ENCODE measurements at regions not wholly inside any gene's neighbourhood (a gene's known extent, or its start where the extent isn't known, plus 50 kb on each side); places are given as distances from the start of the nearest gene placed in this dataset.
A peak's percentile ranks its signal among the peaks of the same experiment; 100 is the strongest.

GRCh38 chrX:8349816-8350544 is 114.7 kb upstream of the VCX3B start:
- Histone ChIP-seq H3K4me3 (no peak overlapping the region), H3K9me3 (no peaks in the 10 kb centered on the region), H3K27me3 (no peaks in the 10 kb centered on the region), H3K4me1 (no peaks in the 10 kb centered on the region), H3K27ac (peak overlapping the region; percentile 69 to 77 (median 72)), H3K36me3 (no peaks in the 10 kb centered on the region)
- no peak for TF ChIP-seq CTCF (IDR thresholded peaks at IDR 0.05 in 4 of 5, conservative IDR thresholded peaks at IDR 0.05 in 1 of 5)
- no peak for TF ChIP-seq POLR2A (IDR thresholded peaks at IDR 0.05)
- DNase-seq (peak; percentile 36 to 64), ATAC-seq (peak; percentile 90 to 92)
- intact Hi-C loops (cut with DNase I; ENCODE audit: low total_unique reads) (loop anchor here (10.0 kb wide), 1 partner anchor 1115 kb away; the partner anchor contains the start of gene TBL1X), in situ Hi-C loops (cut with MboI; ENCODE audit: low sequenced_read_pairs in 4 of 4) (no loop called here)

- DNase-seq: peak in 1 of 2 donors; percentile 58
- no peaks in the 10 kb centered on the region for H3K36me3 ChIP-seq
- intact Hi-C loops (cut with DNase I; ENCODE audit: low total_unique reads) (no loop called here), in situ Hi-C loops (cut with MboI; ENCODE audit: low sequenced_read_pairs in 4 of 4) (no loop called here)
- H3K4me1 ChIP-seq: no peaks in the 10 kb centered on the region
- no peak overlapping the region for H3K4me3 ChIP-seq
- H3K9me3 ChIP-seq: no peaks in the 10 kb centered on the region
- H3K27ac ChIP-seq: peak overlapping the region in 1 of 4 donors; percentile 10
- peak; percentile 45 to 89 for ATAC-seq
- H3K27me3 ChIP-seq: no peaks in the 10 kb centered on the region
- no peak for TF ChIP-seq POLR2A (IDR thresholded peaks at IDR 0.05)
- TF ChIP-seq CTCF (IDR thresholded peaks at IDR 0.05 in 4 of 5, conservative IDR thresholded peaks at IDR 0.05 in 1 of 5): no peak
Observed at GRCh38 chrX:8358302-8358701, 106.3 kb upstream of the VCX3B start.

GRCh38 chrX:8364369-8365141 is 100.1 kb upstream of the VCX3B start:
- H3K4me1 ChIP-seq: no peaks in the 10 kb centered on the region
- peak; percentile 35 to 62 (median 47) for TF ChIP-seq CTCF (IDR thresholded peaks at IDR 0.05 in 4 of 5, conservative IDR thresholded peaks at IDR 0.05 in 1 of 5)
- TF ChIP-seq POLR2A (IDR thresholded peaks at IDR 0.05): no peak
- H3K9me3 ChIP-seq: no peaks in the 10 kb centered on the region
- no peak overlapping the region for H3K27ac ChIP-seq
- no peaks in the 10 kb centered on the region for H3K36me3 ChIP-seq
- ATAC-seq (peak; percentile 58 to 76), DNase-seq (peak; percentile 2 to 41)
- intact Hi-C loops (cut with DNase I; ENCODE audit: low total_unique reads): loop anchor here (1.0 to 10.0 kb wide), 3 partner anchors 44 to 373 kb away; no protein-coding TSS in a partner anchor
- in situ Hi-C loops (cut with MboI; ENCODE audit: low sequenced_read_pairs in 4 of 4): no loop called here
- H3K27me3 ChIP-seq: no peaks in the 10 kb centered on the region
- no peak overlapping the region for H3K4me3 ChIP-seq

GRCh38 chrX:8366481-8366880 is 98.1 kb upstream of the VCX3B start:
- Histone ChIP-seq H3K27ac (no peak overlapping the region), H3K36me3 (no peaks in the 10 kb centered on the region), H3K4me3 (no peak overlapping the region), H3K9me3 (no peaks in the 10 kb centered on the region), H3K4me1 (no peaks in the 10 kb centered on the region), H3K27me3 (no peaks in the 10 kb centered on the region)
- ATAC-seq (no peak), DNase-seq (no peak)
- in situ Hi-C loops (cut with MboI; ENCODE audit: low sequenced_read_pairs in 4 of 4) (no loop called here), intact Hi-C loops (cut with DNase I; ENCODE audit: low total_unique reads) (loop anchor here (10.0 kb wide), 1 partner anchor 372 kb away; no protein-coding TSS in a partner anchor)
- TF ChIP-seq POLR2A (IDR thresholded peaks at IDR 0.05): no peak
- TF ChIP-seq CTCF (IDR thresholded peaks at IDR 0.05 in 4 of 5, conservative IDR thresholded peaks at IDR 0.05 in 1 of 5): no peak
